ENCODE measurements at regions not wholly inside any gene's neighbourhood (a gene's known extent, or its start where the extent isn't known, plus 50 kb on each side); places are given as distances from the start of the nearest gene placed in this dataset.

DNA sequence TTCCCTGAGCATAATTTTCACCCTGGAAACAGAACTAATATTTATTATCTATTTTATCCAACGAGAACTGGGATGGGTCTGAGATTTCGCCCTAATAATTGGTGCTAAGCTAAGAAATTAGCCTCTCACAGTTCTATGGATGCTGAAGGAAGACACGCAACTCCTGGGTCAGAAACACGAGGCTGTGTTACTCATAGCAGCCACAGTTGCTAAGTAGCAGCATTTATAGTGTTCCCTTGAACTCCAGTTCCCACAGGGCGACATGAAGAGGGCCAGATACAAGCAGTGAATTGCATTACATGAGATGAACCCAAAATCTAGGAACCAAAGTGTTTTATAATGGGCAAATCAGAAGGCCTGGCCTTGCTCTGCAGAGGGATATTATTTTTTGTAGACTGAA lies 109.8 kb upstream of the AGR3 start:
- Histone ChIP-seq H3K4me1 (ENCODE audit: insufficient read depth, low read length) (no peaks in the 10 kb centered on the region), H4K8ac (replicated peaks; ENCODE audit: insufficient read length, low read depth, low read length) (no peak overlapping the region), H2AFZ (ENCODE audit: low read length) (no peak overlapping the region), H3K9me3 (ENCODE audit: control insufficient read depth, low read depth, low read length) (no peaks in the 10 kb centered on the region), H2BK15ac (ENCODE audit: low read depth, low read length) (no peak overlapping the region), H3K9ac (ENCODE audit: extremely low read depth, insufficient read length, low read length) (no peak overlapping the region), H3T11ph (ENCODE audit: low read length) (no peak overlapping the region), H4K20me1 (ENCODE audit: control insufficient read depth, insufficient read depth, insufficient read length) (no peaks in the 10 kb centered on the region), H3K4ac (ENCODE audit: low read depth, low read length) (no peak overlapping the region), H3K14ac (ENCODE audit: insufficient read depth, low read length) (no peak overlapping the region), H2BK12ac (ENCODE audit: insufficient read length, low read depth, low read length) (no peak overlapping the region), H4K91ac (ENCODE audit: insufficient read length, low read depth, low read length) (no peak overlapping the region), H3K23me2 (ENCODE audit: insufficient read length, low read depth, low read length, poor library complexity, severe bottlenecking) (no peaks in the 10 kb centered on the region), H3K23ac (ENCODE audit: insufficient read length, low read depth, low read length) (no peak overlapping the region), H2BK20ac (ENCODE audit: low read depth, low read length, poor library complexity, severe bottlenecking) (no peak overlapping the region), H3K56ac (ENCODE audit: insufficient read length, low read depth, low read length) (no peak overlapping the region), H2BK5ac (ENCODE audit: insufficient read length, low read length) (no peak overlapping the region), H3K27ac (ENCODE audit: insufficient read length, low read depth, low read length) (no peak overlapping the region), H2BK120ac (ENCODE audit: low read depth, low read length, poor library complexity, severe bottlenecking) (no peak overlapping the region), H4K5ac (ENCODE audit: insufficient read length, low read depth, low read length) (no peak overlapping the region), H2AK5ac (ENCODE audit: insufficient read length, low read length) (no peak overlapping the region), H3K27me3 (ENCODE audit: insufficient read depth, low read length) (no peaks in the 10 kb centered on the region), H3K79me2 (ENCODE audit: insufficient read depth, low read length) (no peaks in the 10 kb centered on the region), H3K4me2 (ENCODE audit: insufficient read depth, insufficient read length, low read length) (no peak overlapping the region), H3K18ac (ENCODE audit: insufficient read length, low read depth, low read length) (no peak overlapping the region), H3K79me1 (ENCODE audit: insufficient read depth, low read depth, low read length, poor library complexity, severe bottlenecking) (no peaks in the 10 kb centered on the region)
- Mint-ChIP-seq H3K27me3 (ENCODE audit: low read depth) (no peaks in the 10 kb centered on the region), H3K4me3 (no peak overlapping the region), H3K4me1 (no peaks in the 10 kb centered on the region), H3K9me3 (no peaks in the 10 kb centered on the region; a peak in 1 of 5 replicates), H3K36me3 (ENCODE audit: insufficient read depth in 1 of 3, low read depth in 3 of 3) (no peaks in the 10 kb centered on the region; a peak in 1 of 7 replicates), H3K27ac (no peak overlapping the region)
- TF ChIP-seq, protein P1, sequence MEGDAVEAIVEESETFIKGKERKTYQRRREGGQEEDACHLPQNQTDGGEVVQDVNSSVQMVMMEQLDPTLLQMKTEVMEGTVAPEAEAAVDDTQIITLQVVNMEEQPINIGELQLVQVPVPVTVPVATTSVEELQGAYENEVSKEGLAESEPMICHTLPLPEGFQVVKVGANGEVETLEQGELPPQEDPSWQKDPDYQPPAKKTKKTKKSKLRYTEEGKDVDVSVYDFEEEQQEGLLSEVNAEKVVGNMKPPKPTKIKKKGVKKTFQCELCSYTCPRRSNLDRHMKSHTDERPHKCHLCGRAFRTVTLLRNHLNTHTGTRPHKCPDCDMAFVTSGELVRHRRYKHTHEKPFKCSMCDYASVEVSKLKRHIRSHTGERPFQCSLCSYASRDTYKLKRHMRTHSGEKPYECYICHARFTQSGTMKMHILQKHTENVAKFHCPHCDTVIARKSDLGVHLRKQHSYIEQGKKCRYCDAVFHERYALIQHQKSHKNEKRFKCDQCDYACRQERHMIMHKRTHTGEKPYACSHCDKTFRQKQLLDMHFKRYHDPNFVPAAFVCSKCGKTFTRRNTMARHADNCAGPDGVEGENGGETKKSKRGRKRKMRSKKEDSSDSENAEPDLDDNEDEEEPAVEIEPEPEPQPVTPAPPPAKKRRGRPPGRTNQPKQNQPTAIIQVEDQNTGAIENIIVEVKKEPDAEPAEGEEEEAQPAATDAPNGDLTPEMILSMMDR (conservative IDR thresholded peaks at IDR 0.05) = no peak
- no CpG with 5 or more reads among the region's 5 CpGs for WGBS (ENCODE audit: extremely low coverage, insufficient read length, low lambda C conversion rate)
- DNase-seq = no peak
